Adrenal gland (tissue), 9 donors: ENCODE measurements at regions not wholly inside any gene's neighbourhood (a gene's known extent, or its start where the extent isn't known, plus 50 kb on each side); places are given as distances from the start of the nearest gene placed in this dataset.

Experiments
- DNase-seq, 7 donors: peaks; one replicate each; pipeline ENCODE4 v3.0.0-alpha.2; 2019 to 2020
- H3K27ac ChIP-seq, 5 donors: fragments of 200-600 bp; sonication (generic) in 4 of 5; 1 replicate in 3 of 5; 2 replicates in 2 of 5; pipeline versions ENCODE4 v1.5.1 to v1.8.0; 2016 to 2020; ENCODE audit warnings: mild to moderate bottlenecking in 1 of 5
- H3K27me3 ChIP-seq: fragments of 200-600 bp; 2 replicates; pipeline ENCODE4 v1.8.0; 2021
- H3K36me3 ChIP-seq, 2 donors: fragments of 200-600 bp; replicated peaks in 1 of 2; 1 replicate in 1 of 2; 2 replicates in 1 of 2; pipeline versions ENCODE4 v1.5.1 to v1.8.0; 2018 to 2022
- H3K4me1 ChIP-seq, 2 donors: fragments of 200-600 bp; replicated peaks in 1 of 2; 1 replicate in 1 of 2; 2 replicates in 1 of 2; pipeline versions ENCODE4 v1.5.1 to v1.8.0; 2018 to 2021
- H3K4me3 ChIP-seq, 4 donors: fragments of 200-600 bp; sonication (generic) in 3 of 4; one replicate each; pipeline ENCODE4 v1.5.1; 2016 to 2018
- H3K9me3 ChIP-seq, 3 donors: fragments of 200-600 bp; sonication (generic) in 1 of 3; replicated peaks in 1 of 3; 1 replicate in 2 of 3; 2 replicates in 1 of 3; pipeline versions ENCODE4 v1.5.1 to v1.8.0; 2016 to 2021
- CTCF ChIP-seq, 6 experiments: fragments of 450-650 bp in 4 of 6; fragments of 200-600 bp in 2 of 6; sonication (generic) in 1 of 6; IDR thresholded peaks; 1 replicate in 5 of 6; 2 replicates in 1 of 6; pipeline versions ENCODE4 v1.5.1 to v1.8.0; 2016 to 2021; ENCODE audit warnings: antibody characterized with exemption in 6 of 6, mild to moderate bottlenecking in 2 of 6, moderate library complexity in 1 of 6
- POLR2A ChIP-seq, 2 donors: fragments of 450-650 bp; IDR thresholded peaks; one replicate each; pipeline ENCODE4 v1.6.1; 2017; ENCODE audit warnings: antibody characterized with exemption in 2 of 2, mild to moderate bottlenecking in 2 of 2, moderate library complexity in 1 of 2
- WGBS, 4 donors: extraction: QIAGEN DNeasy Blood & Tissue Kit in 2 of 4; methylation state at CpG; one replicate each; pipeline versions ENCODE4 v1.1.5 to v1.1.7; 2013 to 2017; 5-methylcytosine and 5-hydroxymethylcytosine counted together
- intact Hi-C, 2 donors: fragments of 100-400 bp; cut with DNase I; formaldehyde crosslinking; loops; one replicate each; pipeline versions ENCODE4 v1.14.1 to v1.15.0; 2022 to 2023
- donor health status: healthy with polysubstance abuse.
- donor health status: Bipolar disorder and iron deficiency.
- donor health status: DM: yes; HTN: yes; CAD: no.
- donor health status: DM: no; HTN: no; CAD: no.
- donor health status: DM: no; HTN: no; CAD: no.

- H3K36me3 ChIP-seq, result no peaks in the 10 kb centered on the region
- DNase-seq, result no peak
- no peaks in the 10 kb centered on the region for H3K4me1 ChIP-seq
- H3K9me3 ChIP-seq, result no peaks in the 10 kb centered on the region
- no peak overlapping the region for H3K27ac ChIP-seq
- intact Hi-C loops, result no loop called here
- TF ChIP-seq CTCF (IDR thresholded peaks at IDR 0.05) (no peak), POLR2A (IDR thresholded peaks at IDR 0.05) (no peak)
- H3K27me3 ChIP-seq, result no peaks in the 10 kb centered on the region
- no peak overlapping the region for H3K4me3 ChIP-seq
Measured at GRCh38 chr12:30364822-30365221, 330.8 kb downstream of the IPO8 start.

GRCh38 chr12:30361145-30361544, 334.5 kb downstream of the IPO8 start:
- H3K9me3 ChIP-seq, result no peaks in the 10 kb centered on the region
- DNase-seq, result no peak
- no peak overlapping the region for H3K27ac ChIP-seq
- WGBS, 4 donors, result 18 to 54% (median 39%) methylated on average over 1 of the region's 1 CpG
- H3K27me3 ChIP-seq, result no peaks in the 10 kb centered on the region
- H3K4me3 ChIP-seq, result no peak overlapping the region
- no peak for TF ChIP-seq CTCF (IDR thresholded peaks at IDR 0.05)
- no peak for TF ChIP-seq POLR2A (IDR thresholded peaks at IDR 0.05)
- intact Hi-C loops, result no loop called here
- no peaks in the 10 kb centered on the region for H3K4me1 ChIP-seq
- no peaks in the 10 kb centered on the region for H3K36me3 ChIP-seq

GRCh38 chr12:30358671-30359070, 337.0 kb downstream of the IPO8 start:
- Histone ChIP-seq H3K9me3 (no peaks in the 10 kb centered on the region), H3K4me3 (no peak overlapping the region), H3K36me3 (no peaks in the 10 kb centered on the region), H3K27ac (no peak overlapping the region), H3K27me3 (no peaks in the 10 kb centered on the region), H3K4me1 (no peaks in the 10 kb centered on the region)
- no peak for TF ChIP-seq CTCF (IDR thresholded peaks at IDR 0.05)
- TF ChIP-seq POLR2A (IDR thresholded peaks at IDR 0.05), result no peak
- no peak for DNase-seq
- intact Hi-C loops, result no loop called here
- WGBS, 4 donors, result 51 to 82% (median 76%) methylated on average over 3 of the region's 3 CpGs

- Histone ChIP-seq H3K4me1 (no peaks in the 10 kb centered on the region), H3K4me3 (no peak overlapping the region), H3K27me3 (no peaks in the 10 kb centered on the region), H3K27ac (no peak overlapping the region), H3K9me3 (no peaks in the 10 kb centered on the region), H3K36me3 (no peaks in the 10 kb centered on the region)
- no peak for TF ChIP-seq CTCF (IDR thresholded peaks at IDR 0.05)
- TF ChIP-seq POLR2A (IDR thresholded peaks at IDR 0.05), result no peak
- no peak for DNase-seq
- 59 to 65% (median 62%) methylated on average over 7 of the region's 7 CpGs for WGBS, 4 donors
- intact Hi-C loops, result no loop called here
Measured at GRCh38 chr12:30357766-30358490, 337.7 kb downstream of the IPO8 start.
